PC-3 (cell line): ENCODE measurements at regions not wholly inside any gene's neighbourhood (a gene's known extent, or its start where the extent isn't known, plus 50 kb on each side); places are given as distances from the start of the nearest gene placed in this dataset.

Experiments
- ATAC-seq: fragments of 200-7000 bp; cut with Tn5 transposase; 2 replicates; pipeline ENCODE4 v1.9.1; 2020; ENCODE audit warnings: mild to moderate bottlenecking, moderate library complexity
- BruUV-seq: library from RNA; stranded (reverse); fragments of 400-500 nt; replicated peaks from 2 replicates; lab custom pipeline; 2021; lab: Mats Ljungman, UMichigan
- CTCF ChIA-PET: fragments of 300-600 bp; sonication (Branson Sonifier 250); formaldehyde crosslinking; loops from one replicate; lab custom pipeline; 2022; ENCODE audit warnings: antibody characterized with exemption; lab: Charles Lee
- POLR2A ChIA-PET: fragments of 300-600 bp; sonication (Branson Sonifier 250); formaldehyde crosslinking; loops from one replicate; lab custom pipeline; 2022; ENCODE audit warnings: antibody characterized with exemption; ENCODE audit not compliant: unreplicated experiment; lab: Charles Lee
- DNase-seq: peaks from one replicate; pipeline ENCODE4 v3.0.0-alpha.2; 2015
- H2AFZ ChIP-seq: fragments of 300-600 bp; sonication (generic); 2 replicates; pipeline ENCODE4 v1.6.0; 2016; ENCODE audit warnings: antibody characterized with exemption, low read length
- H3F3A ChIP-seq: fragments of 300-600 bp; sonication (generic); one replicate; pipeline ENCODE4 v1.6.0; 2017; ENCODE audit warnings: antibody characterized with exemption, low read length, control low read depth, mild to moderate bottlenecking; ENCODE audit not compliant: unreplicated experiment
- H3K27ac ChIP-seq: fragments of 300-600 bp; sonication (generic); 2 replicates; pipeline ENCODE4 v1.5.1; 2016; ENCODE audit warnings: mild to moderate bottlenecking, low read length
- H3K27me3 ChIP-seq: fragments of 300-600 bp; sonication (generic); 2 replicates; pipeline ENCODE4 v1.6.1; 2016; ENCODE audit warnings: low read length, mixed read lengths
- H3K36me3 ChIP-seq: fragments of 300-600 bp; sonication (generic); 2 replicates; pipeline ENCODE4 v1.6.1; 2016; ENCODE audit warnings: low read depth, mixed run types, low read length, mixed read lengths
- H3K4me1 ChIP-seq: fragments of 300-600 bp; sonication (generic); 2 replicates; pipeline ENCODE4 v1.5.1; 2016; ENCODE audit warnings: low read length; ENCODE audit not compliant: insufficient read depth
- H3K4me2 ChIP-seq: fragments of 300-600 bp; sonication (generic); 2 replicates; pipeline ENCODE4 v1.6.0; 2016; ENCODE audit warnings: low read length
- H3K4me3 ChIP-seq: fragments of 300-600 bp; sonication (generic); 2 replicates; pipeline ENCODE4 v1.5.1; 2016; ENCODE audit warnings: mild to moderate bottlenecking, low read length, mixed read lengths
- H3K79me2 ChIP-seq: fragments of 300-600 bp; sonication (generic); 2 replicates; pipeline ENCODE4 v1.6.1; 2017; ENCODE audit warnings: low read length, mixed read lengths
- H3K9ac ChIP-seq: fragments of 300-600 bp; sonication (generic); 2 replicates; pipeline ENCODE4 v1.6.0; 2016; ENCODE audit warnings: mild to moderate bottlenecking, low read length
- H3K9me2 ChIP-seq: fragments of 300-600 bp; sonication (generic); replicated peaks from 2 replicates; pipeline ENCODE4 v1.6.1; 2016; ENCODE audit warnings: mixed run types, low read length, mixed read lengths
- H3K9me3 ChIP-seq: fragments of 300-600 bp; sonication (generic); 2 replicates; pipeline ENCODE4 v1.6.1; 2016; ENCODE audit warnings: low read length, mixed read lengths
- H4K20me1 ChIP-seq: fragments of 300-600 bp; sonication (generic); 2 replicates; pipeline ENCODE4 v1.6.1; 2016; ENCODE audit warnings: low read length, mixed read lengths
- CTCF ChIP-seq: fragments of 300-600 bp; sonication (generic); conservative IDR thresholded peaks from 2 replicates; pipeline ENCODE4 v1.5.1; 2017; ENCODE audit warnings: antibody characterized with exemption, low read depth, mild to moderate bottlenecking, low read length
- EZH2 ChIP-seq: fragments of 300-600 bp; sonication (generic); IDR thresholded peaks from one replicate; pipeline ENCODE4 v1.6.1; 2017; ENCODE audit warnings: antibody characterized with exemption, mild to moderate bottlenecking, low read length; ENCODE audit not compliant: unreplicated experiment
- EZH2phosphoT487 ChIP-seq: fragments of 300-600 bp; sonication (generic); IDR thresholded peaks from 2 replicates; pipeline ENCODE4 v1.6.1; 2018; ENCODE audit warnings: mild to moderate bottlenecking, antibody characterized with exemption, low read length, borderline replicate concordance
- intact Hi-C: fragments of 100-400 bp; cut with micrococcal nuclease; formaldehyde crosslinking; loops from 2 replicates; pipeline ENCODE4 v1.9.0; 2023

- H3K9me3 ChIP-seq: no peaks in the 10 kb centered on the region
- ATAC-seq (no peak), DNase-seq (no peak)
- no peak overlapping the region for H3K27ac ChIP-seq
- TF ChIP-seq CTCF: no peak
- no peak for TF ChIP-seq EZH2phosphoT487
- TF ChIP-seq EZH2: no peak
- no peak overlapping the region for H2AFZ ChIP-seq
- H3K4me3 ChIP-seq: no peak overlapping the region
- no peak overlapping the region for H3K4me2 ChIP-seq
- H3K79me2 ChIP-seq: no peaks in the 10 kb centered on the region
- intact Hi-C loops: no loop called here
- H4K20me1 ChIP-seq: no peaks in the 10 kb centered on the region
- peaks cover 38% of the 10 kb centered on the region for H3K4me1 ChIP-seq
- CTCF ChIA-PET: no interaction called here
- no TSS peak for BruUV-seq
- H3K9me2 ChIP-seq: no peaks in the 10 kb centered on the region
- no peaks in the 10 kb centered on the region for H3K36me3 ChIP-seq
- H3F3A ChIP-seq: peaks cover 3% of the 10 kb centered on the region
- no peaks in the 10 kb centered on the region for H3K27me3 ChIP-seq
- H3K9ac ChIP-seq: no peak overlapping the region
- POLR2A ChIA-PET: no interaction called here
Measured at GRCh38 chr12:116458492-116458891, 100.7 kb upstream of the MAP1LC3B2 start.

GRCh38 chr12:116459011-116459875 is 99.9 kb upstream of the MAP1LC3B2 start:
- ATAC-seq (no peak), DNase-seq (no peak)
- H2AFZ ChIP-seq: no peak overlapping the region
- BruUV-seq: no TSS peak
- H3K36me3 ChIP-seq: no peaks in the 10 kb centered on the region
- H3K9me3 ChIP-seq: no peaks in the 10 kb centered on the region
- H3K27me3 ChIP-seq: no peaks in the 10 kb centered on the region
- no peak overlapping the region for H3K27ac ChIP-seq
- CTCF ChIA-PET: no interaction called here
- H3K4me3 ChIP-seq: no peak overlapping the region
- POLR2A ChIA-PET: no interaction called here
- intact Hi-C loops: no loop called here
- H3F3A ChIP-seq: peaks cover 3% of the 10 kb centered on the region
- H4K20me1 ChIP-seq: no peaks in the 10 kb centered on the region
- no peak overlapping the region for H3K9ac ChIP-seq
- H3K9me2 ChIP-seq: no peaks in the 10 kb centered on the region
- H3K4me2 ChIP-seq: no peak overlapping the region
- H3K79me2 ChIP-seq: no peaks in the 10 kb centered on the region
- H3K4me1 ChIP-seq: peaks cover 30% of the 10 kb centered on the region
- TF ChIP-seq EZH2phosphoT487: no peak
- TF ChIP-seq EZH2: no peak
- no peak for TF ChIP-seq CTCF
